NCI-H187 treated with DMSO at 0.1 percent for 48 hours (cell line): ENCODE measurements at regions not wholly inside any gene's neighbourhood (a gene's known extent, or its start where the extent isn't known, plus 50 kb on each side); places are given as distances from the start of the nearest gene placed in this dataset.

ENCODE experiments used
- DNase-seq: peaks from one replicate; lab custom pipeline; 2025; lab: John Stamatoyannopoulos, UW

- no peak for DNase-seq
Measured at GRCh38 chr9:19595003-19595402, 186.2 kb downstream of the ACER2 start.

- no peak for DNase-seq
Measured at GRCh38 chr9:19587678-19588077, 178.9 kb downstream of the ACER2 start.

- no peak for DNase-seq
Measured at GRCh38 chr9:19583890-19584289, 175.1 kb downstream of the ACER2 start.

- DNase-seq, result no peak
Measured at GRCh38 chr9:19577411-19577810, 168.6 kb downstream of the ACER2 start.

- DNase-seq, result no peak
Measured at GRCh38 chr9:19568946-19569345, 160.1 kb downstream of the ACER2 start.

GRCh38 chr9:19564396-19565061, 155.7 kb downstream of the ACER2 start:
- no peak for DNase-seq

GRCh38 chr9:19555214-19555613, 146.4 kb downstream of the ACER2 start:
- no peak for DNase-seq

GRCh38 chr9:19554529-19554928, 145.7 kb downstream of the ACER2 start:
- DNase-seq, result no peak

GRCh38 chr9:19553441-19553840, 144.6 kb downstream of the ACER2 start:
- no peak for DNase-seq

- DNase-seq, result no peak
Measured at GRCh38 chr9:19552282-19553105, 143.7 kb downstream of the ACER2 start.

GRCh38 chr9:19551124-19551929, 142.5 kb downstream of the ACER2 start:
- no peak for DNase-seq

- no peak for DNase-seq
Measured at GRCh38 chr9:19550009-19550408, 141.2 kb downstream of the ACER2 start.

- no peak for DNase-seq
Measured at GRCh38 chr9:19533373-19533772, 124.6 kb downstream of the ACER2 start.

GRCh38 chr9:19527663-19528062, 118.9 kb downstream of the ACER2 start:
- DNase-seq, result no peak

GRCh38 chr9:19522558-19522957, 113.7 kb downstream of the ACER2 start:
- no peak for DNase-seq

- no peak for DNase-seq
Measured at GRCh38 chr9:19521205-19521604, 112.4 kb downstream of the ACER2 start.

GRCh38 chr9:19517202-19517942, 108.6 kb downstream of the ACER2 start:
- DNase-seq, result no peak

- DNase-seq, result no peak
Measured at GRCh38 chr9:19516348-19516747, 107.5 kb downstream of the ACER2 start.

- DNase-seq, result no peak
Measured at GRCh38 chr9:19513671-19514275, 105.0 kb downstream of the ACER2 start.

GRCh38 chr9:19512103-19512832, 103.5 kb downstream of the ACER2 start:
- DNase-seq, result peak; percentile 1

GRCh38 chr9:19511694-19512093, 102.9 kb downstream of the ACER2 start:
- DNase-seq, result no peak
